ENCODE measurements at regions not wholly inside any gene's neighbourhood (a gene's known extent, or its start where the extent isn't known, plus 50 kb on each side); places are given as distances from the start of the nearest gene placed in this dataset.

DNA sequence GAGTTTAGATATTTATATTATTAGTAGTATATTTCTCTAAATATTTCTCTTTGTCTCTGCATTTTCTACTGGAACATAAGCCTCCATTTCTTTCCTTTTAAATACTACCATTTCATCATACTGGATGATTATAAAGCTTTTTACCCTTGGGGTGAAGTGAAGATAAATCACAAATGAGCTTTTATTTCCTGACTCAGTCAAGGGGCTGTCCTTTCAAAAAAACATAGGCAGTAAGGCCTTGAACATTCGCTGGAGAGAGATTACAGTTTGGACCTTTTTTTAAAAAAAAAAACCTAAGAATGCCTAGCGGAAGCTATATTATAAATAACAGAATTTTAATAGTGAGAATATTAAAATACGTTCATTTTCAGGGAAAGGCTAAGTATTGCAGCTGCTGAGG, 268.8 kb upstream of the PCDH9 start:
- no peak overlapping the region for H3K4me3 ChIP-seq
- no peak for TF ChIP-seq POLR2A (IDR thresholded peaks at IDR 0.05)
- TF ChIP-seq CTCF (IDR thresholded peaks at IDR 0.05), result no peak
- DNase-seq (no peak), ATAC-seq (no peak)
- no peaks in the 10 kb centered on the region for H3K36me3 ChIP-seq
- no peaks in the 10 kb centered on the region for H3K27me3 ChIP-seq
- no peaks in the 10 kb centered on the region for H3K9me3 ChIP-seq
- H3K4me1 ChIP-seq, result no peaks in the 10 kb centered on the region
- H3K27ac ChIP-seq, result no peak overlapping the region
- intact Hi-C loops (cut with DNase I), result no loop called here
- WGBS, 4 donors, result 65 to 83% (median 77%) methylated on average over 3 of the region's 3 CpGs

DNA sequence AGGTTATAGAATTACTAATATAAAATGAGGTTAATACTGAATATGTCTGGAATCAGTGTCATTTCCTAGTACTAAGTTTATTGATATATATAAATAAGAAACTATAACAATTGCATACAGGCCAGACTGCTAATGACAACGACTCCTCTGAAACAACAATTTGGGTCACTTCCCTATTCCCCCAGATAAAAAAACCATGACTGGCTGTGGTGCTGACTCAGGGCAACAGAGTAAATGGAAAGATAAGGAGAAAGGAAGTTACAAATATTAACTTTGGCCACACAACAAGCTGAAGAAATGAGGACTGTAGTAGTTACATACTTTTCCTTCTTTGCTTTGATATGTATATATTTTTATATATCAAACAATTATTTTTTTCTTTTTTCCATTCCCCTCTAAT, 263.7 kb upstream of the PCDH9 start:
- DNase-seq, result no peak
- Histone ChIP-seq H3K27me3 (no peaks in the 10 kb centered on the region), H3K9me3 (no peaks in the 10 kb centered on the region), H3K4me1 (no peaks in the 10 kb centered on the region), H3K36me3 (no peaks in the 10 kb centered on the region), H3K4me3 (no peak overlapping the region), H3K27ac (no peak overlapping the region)
- intact Hi-C loops (cut with DNase I), result no loop called here
- no peak for ATAC-seq
- TF ChIP-seq CTCF (IDR thresholded peaks at IDR 0.05), result no peak
- no peak for TF ChIP-seq POLR2A (IDR thresholded peaks at IDR 0.05)
- WGBS, 4 donors, result 25 to 42% (median 32%) methylated on average over 1 of the region's 1 CpG

DNA sequence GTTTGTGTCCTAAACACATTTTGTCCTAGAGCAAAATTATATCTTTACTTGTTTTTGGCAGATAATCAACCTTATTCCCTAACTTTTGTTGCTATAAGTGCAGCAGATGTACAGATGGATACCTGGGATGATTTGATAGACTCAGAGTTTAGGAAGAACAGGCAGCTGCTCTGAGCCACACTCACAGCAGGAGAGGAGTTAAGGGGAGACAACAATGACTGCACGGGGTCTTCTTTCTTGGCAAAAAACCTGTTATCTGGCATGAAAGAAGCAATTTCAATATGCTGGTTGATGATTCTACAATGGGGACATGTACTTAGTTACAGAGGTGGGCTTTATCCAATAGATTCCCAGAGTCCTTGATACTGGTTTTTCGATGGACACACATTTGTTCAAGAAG, 258.9 kb upstream of the PCDH9 start:
- intact Hi-C loops (cut with DNase I), result no loop called here
- H3K4me3 ChIP-seq, result no peak overlapping the region

DNA sequence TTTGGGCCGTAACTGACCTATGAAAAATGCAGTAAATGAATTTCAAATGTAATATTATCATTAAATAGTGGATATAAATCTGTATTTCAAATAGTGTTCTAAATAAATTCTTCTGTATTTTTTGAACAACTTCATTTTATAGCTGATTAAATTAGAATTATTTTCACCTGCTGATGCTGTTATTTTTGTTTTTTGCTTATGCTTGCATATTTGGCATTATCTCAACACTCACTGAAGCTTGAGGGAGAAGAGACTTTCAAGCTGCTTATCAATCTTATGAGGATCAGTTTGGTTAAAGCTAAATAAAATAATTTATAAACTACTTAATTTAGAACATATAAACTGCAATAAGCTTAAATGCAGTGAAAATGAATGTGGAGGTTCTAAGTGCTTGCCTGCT, 251.3 kb upstream of the PCDH9 start:
- TF ChIP-seq POLR2A (IDR thresholded peaks at IDR 0.05), result no peak
- no peak for TF ChIP-seq CTCF (IDR thresholded peaks at IDR 0.05)
- no peaks in the 10 kb centered on the region for H3K4me1 ChIP-seq
- peaks cover 0 to 4% (median 0%) of the 10 kb centered on the region in 12 donors for H3K9me3 ChIP-seq
- no peaks in the 10 kb centered on the region for H3K27me3 ChIP-seq
- H3K36me3 ChIP-seq, result no peaks in the 10 kb centered on the region
- WGBS, 4 donors, result 80 to 95% (median 89%) methylated on average over 1 of the region's 1 CpG
- H3K4me3 ChIP-seq, result no peak overlapping the region
- ATAC-seq (no peak), DNase-seq (no peak)
- intact Hi-C loops (cut with DNase I), result no loop called here
- no peak overlapping the region for H3K27ac ChIP-seq

More for the DNA sequence above, 258.9 kb upstream of the PCDH9 start:
- Histone ChIP-seq H3K4me1 (no peaks in the 10 kb centered on the region), H3K27ac (no peak overlapping the region), H3K36me3 (no peaks in the 10 kb centered on the region), H3K9me3 (no peaks in the 10 kb centered on the region), H3K27me3 (no peaks in the 10 kb centered on the region)
- no peak for ATAC-seq
- TF ChIP-seq POLR2A (IDR thresholded peaks at IDR 0.05), result no peak
- no peak for TF ChIP-seq CTCF (IDR thresholded peaks at IDR 0.05)
- WGBS, 4 donors, result 57 to 78% (median 68%) methylated on average over 2 of the region's 2 CpGs
- DNase-seq, result no peak

All from heart left ventricle (tissue), 16 donors.